ENCODE measurements at regions not wholly inside any gene's neighbourhood (a gene's known extent, or its start where the extent isn't known, plus 50 kb on each side); places are given as distances from the start of the nearest gene placed in this dataset.

- DNase-seq (ENCODE audit: low spot score in 2 of 2) = no peak
- H3K4me1 ChIP-seq = no peaks in the 10 kb centered on the region
- no peak overlapping the region for H3K4me3 ChIP-seq
- peaks cover 5% of the 10 kb centered on the region for H3K27me3 ChIP-seq (ENCODE audit: low read depth)
- in situ Hi-C loops (cut with MboI; ENCODE audit: low sequenced_read_pairs) = no loop called here
- H3K36me3 ChIP-seq (replicated peaks) = no peaks in the 10 kb centered on the region
- H3K9me3 ChIP-seq = no peaks in the 10 kb centered on the region; the same call in 1 of the 2 replicates
Observed at GRCh38 chr17:45733781-45734180, 50.3 kb upstream of the CRHR1 start.

Measured in HAP-1 (cell line).